Activated CD8-positive, alpha-beta T cell treated with anti-CD3 and anti-CD28 coated beads, Interleukin-2, amount 10 ng/mL, durations not matched to agents 7 days and 5 days (primary cell): ENCODE measurements at regions not wholly inside any gene's neighbourhood (a gene's known extent, or its start where the extent isn't known, plus 50 kb on each side); places are given as distances from the start of the nearest gene placed in this dataset.
"Not testable (repeated sequence)": the region's sequence is repeated elsewhere in the genome, so short reads cannot be mapped to it uniquely, and the experiment has no call there.

Experiments used
- ATAC-seq: fragments of 150-1000 bp; cut with Tn5 transposase; one replicate; pipeline ENCODE4 v1.10.0; 2021; ENCODE audit warnings: moderate library complexity
- CTCF ChIA-PET: fragments of 350-600 bp; sonication (Branson Sonifier 250); formaldehyde crosslinking; loops from one replicate; lab custom pipeline; 2021; ENCODE audit warnings: antibody characterized with exemption; lab: Charles Lee
- POLR2A ChIA-PET: fragments of 350-600 bp; sonication (Branson Sonifier 250); formaldehyde crosslinking; loops from one replicate; lab custom pipeline; 2021; ENCODE audit warnings: antibody characterized with exemption; lab: Charles Lee
- DNase-seq: peaks from one replicate; pipeline ENCODE4 v3.0.0-alpha.2; 2020
- H3K27ac Mint-ChIP-seq: one replicate; pipeline ENCODE4 v1.8.0; 2021; ENCODE audit warnings: mild to moderate bottlenecking, mixed read lengths
- H3K27me3 Mint-ChIP-seq: one replicate; pipeline ENCODE4 v1.8.0; 2021; ENCODE audit warnings: low read depth, mixed read lengths
- H3K36me3 Mint-ChIP-seq: one replicate; pipeline ENCODE4 v1.8.0; 2021; ENCODE audit warnings: low read depth, mixed read lengths
- H3K4me1 Mint-ChIP-seq: one replicate; pipeline ENCODE4 v1.8.0; 2021; ENCODE audit warnings: low read depth, mixed read lengths
- H3K4me3 Mint-ChIP-seq: one replicate; pipeline ENCODE4 v1.8.0; 2021; ENCODE audit warnings: mild to moderate bottlenecking, mixed read lengths
- H3K9me3 Mint-ChIP-seq: one replicate; pipeline ENCODE4 v1.8.0; 2022; ENCODE audit warnings: mixed read lengths; ENCODE audit not compliant: insufficient read depth

- ChIA-PET CTCF (no interaction called here), POLR2A (no interaction called here)
- H3K27ac Mint-ChIP-seq, result no peak overlapping the region
- H3K36me3 Mint-ChIP-seq, result no peaks in the 10 kb centered on the region
- no peaks in the 10 kb centered on the region for H3K27me3 Mint-ChIP-seq
- H3K4me3 Mint-ChIP-seq, result no peak overlapping the region
- no peaks in the 10 kb centered on the region for H3K9me3 Mint-ChIP-seq
- no peaks in the 10 kb centered on the region for H3K4me1 Mint-ChIP-seq
- DNase-seq (no peak), ATAC-seq (no peak)
These were observed 662.4 kb downstream of the DTWD2 start for GRCh38 chr5:118325931-118326330.

GRCh38 chr5:118323723-118324122 is 664.6 kb downstream of the DTWD2 start:
- POLR2A ChIA-PET, result not testable (repeated sequence)

GRCh38 chr5:118321081-118321480 is 667.3 kb downstream of the DTWD2 start:
- no peaks in the 10 kb centered on the region for H3K36me3 Mint-ChIP-seq
- no peak for ATAC-seq
- POLR2A ChIA-PET, result no interaction called here

More at GRCh38 chr5:118323723-118324122, 664.6 kb downstream of the DTWD2 start:
- H3K9me3 Mint-ChIP-seq, H3K27ac Mint-ChIP-seq, H3K36me3 Mint-ChIP-seq, CTCF ChIA-PET, H3K4me1 Mint-ChIP-seq, ATAC-seq, H3K27me3 Mint-ChIP-seq, DNase-seq, H3K4me3 Mint-ChIP-seq: not testable (repeated sequence)

GRCh38 chr5:118320121-118320520 is 668.2 kb downstream of the DTWD2 start:
- ChIA-PET CTCF (no interaction called here), POLR2A (no interaction called here)
- Mint-ChIP-seq H3K4me3 (no peak overlapping the region), H3K9me3 (no peaks in the 10 kb centered on the region), H3K36me3 (no peaks in the 10 kb centered on the region), H3K27ac (no peak overlapping the region), H3K27me3 (no peaks in the 10 kb centered on the region), H3K4me1 (no peaks in the 10 kb centered on the region)
- ATAC-seq (no peak), DNase-seq (no peak)

More at GRCh38 chr5:118321081-118321480, 667.3 kb downstream of the DTWD2 start:
- no peaks in the 10 kb centered on the region for H3K27me3 Mint-ChIP-seq
- no peak overlapping the region for H3K4me3 Mint-ChIP-seq
- no peaks in the 10 kb centered on the region for H3K4me1 Mint-ChIP-seq
- CTCF ChIA-PET, result no interaction called here
- DNase-seq, result no peak
- no peak overlapping the region for H3K27ac Mint-ChIP-seq
- no peaks in the 10 kb centered on the region for H3K9me3 Mint-ChIP-seq

GRCh38 chr5:118314931-118315330 is 673.4 kb downstream of the DTWD2 start:
- no peak overlapping the region for H3K27ac Mint-ChIP-seq
- no peak overlapping the region for H3K4me3 Mint-ChIP-seq
- no peaks in the 10 kb centered on the region for H3K9me3 Mint-ChIP-seq
- no peaks in the 10 kb centered on the region for H3K4me1 Mint-ChIP-seq
- DNase-seq (no peak), ATAC-seq (no peak)
- H3K27me3 Mint-ChIP-seq, result no peaks in the 10 kb centered on the region
- POLR2A ChIA-PET, result no interaction called here
- CTCF ChIA-PET, result no interaction called here
- H3K36me3 Mint-ChIP-seq, result no peaks in the 10 kb centered on the region

- H3K27ac Mint-ChIP-seq, result no peak overlapping the region
- ChIA-PET CTCF (no interaction called here), POLR2A (no interaction called here)
- no peaks in the 10 kb centered on the region for H3K27me3 Mint-ChIP-seq
- no peaks in the 10 kb centered on the region for H3K36me3 Mint-ChIP-seq
- H3K4me1 Mint-ChIP-seq, result no peaks in the 10 kb centered on the region
- ATAC-seq (no peak), DNase-seq (no peak)
- no peak overlapping the region for H3K4me3 Mint-ChIP-seq
- H3K9me3 Mint-ChIP-seq, result no peaks in the 10 kb centered on the region
These were observed 677.1 kb downstream of the DTWD2 start for GRCh38 chr5:118311103-118311819.

- no peak overlapping the region for H3K4me3 Mint-ChIP-seq
- no peaks in the 10 kb centered on the region for H3K4me1 Mint-ChIP-seq
- CTCF ChIA-PET, result no interaction called here
- H3K27me3 Mint-ChIP-seq, result no peaks in the 10 kb centered on the region
- no peak overlapping the region for H3K27ac Mint-ChIP-seq
- POLR2A ChIA-PET, result no interaction called here
- no peak for DNase-seq
- no peak for ATAC-seq
- no peaks in the 10 kb centered on the region for H3K9me3 Mint-ChIP-seq
- H3K36me3 Mint-ChIP-seq, result no peaks in the 10 kb centered on the region
These were observed 677.9 kb downstream of the DTWD2 start for GRCh38 chr5:118310401-118310800.

GRCh38 chr5:118303296-118303695 is 685.1 kb downstream of the DTWD2 start:
- ChIA-PET POLR2A (no interaction called here), CTCF (no interaction called here)
- no peaks in the 10 kb centered on the region for H3K4me1 Mint-ChIP-seq
- ATAC-seq (no peak), DNase-seq (no peak)
- H3K4me3 Mint-ChIP-seq, result no peak overlapping the region
- no peaks in the 10 kb centered on the region for H3K9me3 Mint-ChIP-seq
- no peaks in the 10 kb centered on the region for H3K36me3 Mint-ChIP-seq
- no peaks in the 10 kb centered on the region for H3K27me3 Mint-ChIP-seq
- H3K27ac Mint-ChIP-seq, result no peak overlapping the region

GRCh38 chr5:118302786-118303185 is 685.6 kb downstream of the DTWD2 start:
- no peak for DNase-seq
- Mint-ChIP-seq H3K27ac (no peak overlapping the region), H3K36me3 (no peaks in the 10 kb centered on the region), H3K4me3 (no peak overlapping the region), H3K9me3 (no peaks in the 10 kb centered on the region), H3K4me1 (no peaks in the 10 kb centered on the region), H3K27me3 (no peaks in the 10 kb centered on the region)
- ChIA-PET CTCF (no interaction called here), POLR2A (no interaction called here)
- ATAC-seq, result no peak

- CTCF ChIA-PET, result no interaction called here
- Mint-ChIP-seq H3K4me3 (no peak overlapping the region), H3K27me3 (no peaks in the 10 kb centered on the region), H3K4me1 (no peaks in the 10 kb centered on the region), H3K36me3 (no peaks in the 10 kb centered on the region), H3K27ac (no peak overlapping the region), H3K9me3 (no peaks in the 10 kb centered on the region)
- no peak for DNase-seq
- POLR2A ChIA-PET, result interaction anchor here (0.8 kb wide), 1 partner anchor 26 kb away, joined by 3 read pairs; no protein-coding TSS in a partner anchor
- no peak for ATAC-seq
These were observed 686.7 kb downstream of the DTWD2 start for GRCh38 chr5:118301696-118302095.

GRCh38 chr5:118295045-118295444 is 693.3 kb downstream of the DTWD2 start:
- H3K4me3 Mint-ChIP-seq, result no peak overlapping the region
- no peaks in the 10 kb centered on the region for H3K4me1 Mint-ChIP-seq
- ATAC-seq (no peak), DNase-seq (no peak)
- no peaks in the 10 kb centered on the region for H3K9me3 Mint-ChIP-seq
- CTCF ChIA-PET, result no interaction called here
- POLR2A ChIA-PET, result no interaction called here
- no peaks in the 10 kb centered on the region for H3K27me3 Mint-ChIP-seq
- no peaks in the 10 kb centered on the region for H3K36me3 Mint-ChIP-seq
- H3K27ac Mint-ChIP-seq, result no peak overlapping the region

- Mint-ChIP-seq H3K4me3 (no peak overlapping the region), H3K9me3 (no peaks in the 10 kb centered on the region), H3K27ac (no peak overlapping the region), H3K4me1 (no peaks in the 10 kb centered on the region), H3K27me3 (no peaks in the 10 kb centered on the region), H3K36me3 (no peaks in the 10 kb centered on the region)
- CTCF ChIA-PET, result no interaction called here
- POLR2A ChIA-PET, result no interaction called here
- no peak for ATAC-seq
- DNase-seq, result no peak
These were observed 695.0 kb downstream of the DTWD2 start for GRCh38 chr5:118293378-118293777.

GRCh38 chr5:118290204-118290603 is 698.1 kb downstream of the DTWD2 start:
- CTCF ChIA-PET, result no interaction called here
- H3K36me3 Mint-ChIP-seq, result no peaks in the 10 kb centered on the region
- H3K4me1 Mint-ChIP-seq, result no peaks in the 10 kb centered on the region
- DNase-seq, result no peak
- H3K4me3 Mint-ChIP-seq, result no peak overlapping the region
- POLR2A ChIA-PET, result no interaction called here
- ATAC-seq, result no peak
- H3K27ac Mint-ChIP-seq, result no peak overlapping the region
- H3K9me3 Mint-ChIP-seq, result no peaks in the 10 kb centered on the region
- H3K27me3 Mint-ChIP-seq, result no peaks in the 10 kb centered on the region
